GM23338 (cell line): ENCODE measurements at regions not wholly inside any gene's neighbourhood (a gene's known extent, or its start where the extent isn't known, plus 50 kb on each side); places are given as distances from the start of the nearest gene placed in this dataset.

Experiments
- ATAC-seq: fragments of 200-7000 bp; cut with Tn5 transposase; 3 replicates; pipeline ENCODE4 v1.9.1; 2020
- DNase-seq: peaks from one replicate; pipeline ENCODE4 v3.0.0-alpha.2; 2015; ENCODE audit warnings: low spot score
- H2AFZ ChIP-seq: fragments of 200-600 bp; sonication (generic); 2 replicates; pipeline ENCODE4 v1.8.0; 2016; ENCODE audit warnings: antibody characterized with exemption, mild to moderate bottlenecking, moderate library complexity
- H3F3A ChIP-seq: fragments of 200-600 bp; sonication (generic); replicated peaks from 2 replicates; pipeline ENCODE4 v1.8.0; 2017; ENCODE audit warnings: antibody characterized with exemption, mixed run types, low read depth
- H3K27ac ChIP-seq: fragments of 200-600 bp; sonication (generic); 2 replicates; pipeline ENCODE4 v1.6.1; 2016; ENCODE audit warnings: low read depth
- H3K27me3 ChIP-seq: fragments of 200-600 bp; sonication (generic); 2 replicates; pipeline ENCODE4 v1.8.0; 2016; ENCODE audit warnings: mild to moderate bottlenecking, mixed run types, moderate library complexity; ENCODE audit not compliant: insufficient read depth
- H3K36me3 ChIP-seq: fragments of 200-600 bp; sonication (generic); 2 replicates; pipeline ENCODE4 v1.8.0; 2016; ENCODE audit warnings: mild to moderate bottlenecking; ENCODE audit not compliant: insufficient read depth
- H3K4me1 ChIP-seq: fragments of 200-600 bp; sonication (generic); 2 replicates; pipeline ENCODE4 v1.8.0; 2016; ENCODE audit warnings: mild to moderate bottlenecking, moderate library complexity; ENCODE audit not compliant: insufficient read depth
- H3K4me2 ChIP-seq: fragments of 200-600 bp; sonication (generic); 2 replicates; pipeline ENCODE4 v1.7.1; 2017; ENCODE audit warnings: mixed run types
- H3K4me3 ChIP-seq: fragments of 200-600 bp; sonication (generic); 2 replicates; pipeline ENCODE4 v1.6.1; 2016; ENCODE audit warnings: mixed run types
- H3K79me2 ChIP-seq: fragments of 200-600 bp; sonication (generic); replicated peaks from 2 replicates; pipeline ENCODE4 v1.8.0; 2017; ENCODE audit warnings: mild to moderate bottlenecking; ENCODE audit not compliant: insufficient read depth
- H3K9me2 ChIP-seq: fragments of 200-600 bp; sonication (generic); 2 replicates; pipeline ENCODE4 v1.8.0; 2017; ENCODE audit not compliant: insufficient read depth
- H4K20me1 ChIP-seq: fragments of 200-600 bp; sonication (generic); replicated peaks from 2 replicates; pipeline ENCODE4 v1.8.0; 2017; ENCODE audit warnings: mild to moderate bottlenecking; ENCODE audit not compliant: insufficient read depth
- H3K27ac Mint-ChIP-seq: 2 replicates; pipeline ENCODE4 v1.8.0; 2020; ENCODE audit warnings: inconsistent platforms, mild to moderate bottlenecking, moderate library complexity, mixed read lengths
- H3K27me3 Mint-ChIP-seq: 3 replicates; pipeline ENCODE4 v1.8.0; 2022; ENCODE audit warnings: low read depth, mild to moderate bottlenecking, moderate library complexity, mixed read lengths, inconsistent platforms; ENCODE audit not compliant: insufficient read depth, poor library complexity
- H3K36me3 Mint-ChIP-seq: 3 replicates; pipeline ENCODE4 v1.8.0; 2021; ENCODE audit warnings: low read depth, mild to moderate bottlenecking, inconsistent platforms, moderate library complexity, mixed read lengths
- H3K4me1 Mint-ChIP-seq: 3 replicates; pipeline ENCODE4 v1.8.0; 2020; ENCODE audit warnings: mild to moderate bottlenecking, inconsistent platforms, mixed read lengths
- H3K4me3 Mint-ChIP-seq: 3 replicates; pipeline ENCODE4 v1.8.0; 2021; ENCODE audit warnings: moderate library complexity, mild to moderate bottlenecking, inconsistent platforms, mixed read lengths
- H3K9me3 Mint-ChIP-seq: 3 replicates; pipeline ENCODE4 v1.8.0; 2020; ENCODE audit warnings: moderate library complexity, mild to moderate bottlenecking, inconsistent platforms, mixed read lengths
- CREB1 ChIP-seq: fragments of 250-450 bp; sonication (Bioruptor Pico); IDR thresholded peaks from 2 replicates; pipeline ENCODE4 v1.5.0; 2020; ENCODE audit warnings: low read depth, mild to moderate bottlenecking, moderate library complexity
- EZH2 ChIP-seq: fragments of 200-600 bp; sonication (generic); IDR thresholded peaks from one replicate; pipeline ENCODE4 v1.8.0; 2017; ENCODE audit warnings: antibody characterized with exemption, mild to moderate bottlenecking, low read depth; ENCODE audit not compliant: unreplicated experiment
- EZH2phosphoT487 ChIP-seq: fragments of 200-600 bp; sonication (generic); IDR thresholded peaks from one replicate; pipeline ENCODE4 v1.8.1; 2018; ENCODE audit warnings: antibody characterized with exemption; ENCODE audit not compliant: unreplicated experiment
- JUNB ChIP-seq: IDR thresholded peaks from one replicate; pipeline ENCODE4 v1.6.1; 2016; ENCODE audit warnings: antibody characterized with exemption; ENCODE audit not compliant: unreplicated experiment
- NANOG ChIP-seq: IDR thresholded peaks from 2 replicates; pipeline ENCODE4 v1.6.1; 2016; ENCODE audit warnings: antibody characterized with exemption, borderline replicate concordance
- POLR2AphosphoS5 ChIP-seq: IDR thresholded peaks from 2 replicates; pipeline ENCODE4 v1.6.1; 2016; ENCODE audit warnings: antibody characterized with exemption, low read depth
- STAT1 ChIP-seq: IDR thresholded peaks from one replicate; pipeline ENCODE4 v1.6.1; 2016; ENCODE audit warnings: antibody characterized with exemption; ENCODE audit not compliant: unreplicated experiment
- ZNF114 ChIP-seq: fragments of 250-450 bp; sonication (Bioruptor Pico); IDR thresholded peaks from 2 replicates; pipeline ENCODE4 v1.5.0; 2020; ENCODE audit warnings: mild to moderate bottlenecking, moderate library complexity
- ZNF331 ChIP-seq: fragments of 250-450 bp; sonication (Bioruptor Pico); IDR thresholded peaks from 2 replicates; pipeline ENCODE4 v1.5.0; 2020; ENCODE audit warnings: low read depth, mild to moderate bottlenecking, moderate library complexity
- TF ChIP-seq, protein P1 (sequence below), 2 experiments: fragments of 200-600 bp in 1 of 2; sonication (generic) in 1 of 2; conservative IDR thresholded peaks; 2 replicates each; pipeline versions ENCODE4 v1.5.1 to v1.6.1; 2016 to 2017; ENCODE audit warnings: antibody characterized with exemption in 2 of 2, low read depth in 2 of 2, mild to moderate bottlenecking in 2 of 2, moderate library complexity in 1 of 2
- TF ChIP-seq, protein P2 (sequence below): fragments of 250-450 bp; sonication (Bioruptor Pico); IDR thresholded peaks from 2 replicates; pipeline ENCODE4 v1.5.0; 2020; ENCODE audit warnings: mild to moderate bottlenecking, moderate library complexity

DNA sequence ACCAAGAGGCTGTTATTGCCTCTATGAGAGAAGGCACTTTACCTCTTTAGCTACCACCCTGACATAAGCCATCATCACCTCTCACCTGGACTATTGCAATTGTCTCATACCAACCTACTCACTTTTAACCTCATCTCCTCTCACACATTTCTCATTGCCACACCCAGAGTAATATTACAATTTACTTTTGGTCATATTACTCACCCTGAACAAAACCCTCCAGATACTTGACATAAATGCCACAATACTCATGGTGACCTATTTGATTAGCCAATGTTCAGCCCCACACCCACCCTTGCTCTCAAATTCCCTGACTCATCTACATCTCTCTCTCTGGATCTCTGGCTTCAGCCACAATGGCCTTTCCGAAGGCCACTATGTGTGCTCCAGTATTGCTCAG, 90.9 kb upstream of the CDH7 start:
- TF ChIP-seq JUNB, result no peak
- TF ChIP-seq EZH2phosphoT487, result no peak
- TF ChIP-seq, protein P1, sequence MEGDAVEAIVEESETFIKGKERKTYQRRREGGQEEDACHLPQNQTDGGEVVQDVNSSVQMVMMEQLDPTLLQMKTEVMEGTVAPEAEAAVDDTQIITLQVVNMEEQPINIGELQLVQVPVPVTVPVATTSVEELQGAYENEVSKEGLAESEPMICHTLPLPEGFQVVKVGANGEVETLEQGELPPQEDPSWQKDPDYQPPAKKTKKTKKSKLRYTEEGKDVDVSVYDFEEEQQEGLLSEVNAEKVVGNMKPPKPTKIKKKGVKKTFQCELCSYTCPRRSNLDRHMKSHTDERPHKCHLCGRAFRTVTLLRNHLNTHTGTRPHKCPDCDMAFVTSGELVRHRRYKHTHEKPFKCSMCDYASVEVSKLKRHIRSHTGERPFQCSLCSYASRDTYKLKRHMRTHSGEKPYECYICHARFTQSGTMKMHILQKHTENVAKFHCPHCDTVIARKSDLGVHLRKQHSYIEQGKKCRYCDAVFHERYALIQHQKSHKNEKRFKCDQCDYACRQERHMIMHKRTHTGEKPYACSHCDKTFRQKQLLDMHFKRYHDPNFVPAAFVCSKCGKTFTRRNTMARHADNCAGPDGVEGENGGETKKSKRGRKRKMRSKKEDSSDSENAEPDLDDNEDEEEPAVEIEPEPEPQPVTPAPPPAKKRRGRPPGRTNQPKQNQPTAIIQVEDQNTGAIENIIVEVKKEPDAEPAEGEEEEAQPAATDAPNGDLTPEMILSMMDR (conservative IDR thresholded peaks at IDR 0.05; ENCODE audit: low read depth in 2 of 2), result no peak
- TF ChIP-seq ZNF114 (CRISPR knock-in tag), result no peak
- no peak for TF ChIP-seq POLR2AphosphoS5
- no peak for TF ChIP-seq ZNF331 (CRISPR knock-in tag)

DNA sequence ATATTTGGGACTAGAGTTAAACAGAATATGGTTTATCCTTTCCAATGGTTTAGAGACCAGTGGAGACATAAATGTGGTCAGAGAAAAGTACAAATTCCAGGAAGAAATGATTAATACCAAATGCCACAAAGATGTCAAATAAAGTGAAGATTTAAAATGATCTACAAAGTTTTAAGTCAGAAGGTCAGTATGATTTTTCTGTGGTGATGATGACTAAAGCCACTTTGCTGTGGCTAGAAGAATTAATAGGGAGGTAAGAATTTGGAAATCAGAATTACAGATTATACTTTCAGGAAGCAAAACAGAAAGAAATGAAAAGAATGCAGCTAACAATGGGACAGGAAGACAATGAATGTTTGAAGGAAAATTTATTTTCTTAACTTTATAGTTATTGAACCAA, 91.5 kb upstream of the CDH7 start:
- peaks cover 12% of the 10 kb centered on the region; the same call in 1 of the 2 replicates for H3K9me2 ChIP-seq
- no peaks in the 10 kb centered on the region for H4K20me1 ChIP-seq
- no peak overlapping the region for H3K27ac ChIP-seq
- H3F3A ChIP-seq, result no peaks in the 10 kb centered on the region
- peaks cover 10% of the 10 kb centered on the region for H3K4me1 Mint-ChIP-seq
- no peaks in the 10 kb centered on the region for H3K27me3 ChIP-seq
- H3K4me2 ChIP-seq, result no peak overlapping the region
- no peak overlapping the region for H3K27ac Mint-ChIP-seq
- H3K36me3 ChIP-seq, result no peaks in the 10 kb centered on the region
- DNase-seq (no peak), ATAC-seq (no peak)
- H3K27me3 Mint-ChIP-seq, result no peaks in the 10 kb centered on the region
- no peak overlapping the region for H3K4me3 ChIP-seq
- H3K9me3 Mint-ChIP-seq, result no peaks in the 10 kb centered on the region
- no peak overlapping the region for H3K4me3 Mint-ChIP-seq
- H3K4me1 ChIP-seq, result peaks cover 7% of the 10 kb centered on the region; the same call in 1 of the 2 replicates
- H2AFZ ChIP-seq, result no peak overlapping the region
- no peaks in the 10 kb centered on the region for H3K36me3 Mint-ChIP-seq
- H3K79me2 ChIP-seq, result no peaks in the 10 kb centered on the region
- no peak for TF ChIP-seq NANOG
- TF ChIP-seq, protein P2, sequence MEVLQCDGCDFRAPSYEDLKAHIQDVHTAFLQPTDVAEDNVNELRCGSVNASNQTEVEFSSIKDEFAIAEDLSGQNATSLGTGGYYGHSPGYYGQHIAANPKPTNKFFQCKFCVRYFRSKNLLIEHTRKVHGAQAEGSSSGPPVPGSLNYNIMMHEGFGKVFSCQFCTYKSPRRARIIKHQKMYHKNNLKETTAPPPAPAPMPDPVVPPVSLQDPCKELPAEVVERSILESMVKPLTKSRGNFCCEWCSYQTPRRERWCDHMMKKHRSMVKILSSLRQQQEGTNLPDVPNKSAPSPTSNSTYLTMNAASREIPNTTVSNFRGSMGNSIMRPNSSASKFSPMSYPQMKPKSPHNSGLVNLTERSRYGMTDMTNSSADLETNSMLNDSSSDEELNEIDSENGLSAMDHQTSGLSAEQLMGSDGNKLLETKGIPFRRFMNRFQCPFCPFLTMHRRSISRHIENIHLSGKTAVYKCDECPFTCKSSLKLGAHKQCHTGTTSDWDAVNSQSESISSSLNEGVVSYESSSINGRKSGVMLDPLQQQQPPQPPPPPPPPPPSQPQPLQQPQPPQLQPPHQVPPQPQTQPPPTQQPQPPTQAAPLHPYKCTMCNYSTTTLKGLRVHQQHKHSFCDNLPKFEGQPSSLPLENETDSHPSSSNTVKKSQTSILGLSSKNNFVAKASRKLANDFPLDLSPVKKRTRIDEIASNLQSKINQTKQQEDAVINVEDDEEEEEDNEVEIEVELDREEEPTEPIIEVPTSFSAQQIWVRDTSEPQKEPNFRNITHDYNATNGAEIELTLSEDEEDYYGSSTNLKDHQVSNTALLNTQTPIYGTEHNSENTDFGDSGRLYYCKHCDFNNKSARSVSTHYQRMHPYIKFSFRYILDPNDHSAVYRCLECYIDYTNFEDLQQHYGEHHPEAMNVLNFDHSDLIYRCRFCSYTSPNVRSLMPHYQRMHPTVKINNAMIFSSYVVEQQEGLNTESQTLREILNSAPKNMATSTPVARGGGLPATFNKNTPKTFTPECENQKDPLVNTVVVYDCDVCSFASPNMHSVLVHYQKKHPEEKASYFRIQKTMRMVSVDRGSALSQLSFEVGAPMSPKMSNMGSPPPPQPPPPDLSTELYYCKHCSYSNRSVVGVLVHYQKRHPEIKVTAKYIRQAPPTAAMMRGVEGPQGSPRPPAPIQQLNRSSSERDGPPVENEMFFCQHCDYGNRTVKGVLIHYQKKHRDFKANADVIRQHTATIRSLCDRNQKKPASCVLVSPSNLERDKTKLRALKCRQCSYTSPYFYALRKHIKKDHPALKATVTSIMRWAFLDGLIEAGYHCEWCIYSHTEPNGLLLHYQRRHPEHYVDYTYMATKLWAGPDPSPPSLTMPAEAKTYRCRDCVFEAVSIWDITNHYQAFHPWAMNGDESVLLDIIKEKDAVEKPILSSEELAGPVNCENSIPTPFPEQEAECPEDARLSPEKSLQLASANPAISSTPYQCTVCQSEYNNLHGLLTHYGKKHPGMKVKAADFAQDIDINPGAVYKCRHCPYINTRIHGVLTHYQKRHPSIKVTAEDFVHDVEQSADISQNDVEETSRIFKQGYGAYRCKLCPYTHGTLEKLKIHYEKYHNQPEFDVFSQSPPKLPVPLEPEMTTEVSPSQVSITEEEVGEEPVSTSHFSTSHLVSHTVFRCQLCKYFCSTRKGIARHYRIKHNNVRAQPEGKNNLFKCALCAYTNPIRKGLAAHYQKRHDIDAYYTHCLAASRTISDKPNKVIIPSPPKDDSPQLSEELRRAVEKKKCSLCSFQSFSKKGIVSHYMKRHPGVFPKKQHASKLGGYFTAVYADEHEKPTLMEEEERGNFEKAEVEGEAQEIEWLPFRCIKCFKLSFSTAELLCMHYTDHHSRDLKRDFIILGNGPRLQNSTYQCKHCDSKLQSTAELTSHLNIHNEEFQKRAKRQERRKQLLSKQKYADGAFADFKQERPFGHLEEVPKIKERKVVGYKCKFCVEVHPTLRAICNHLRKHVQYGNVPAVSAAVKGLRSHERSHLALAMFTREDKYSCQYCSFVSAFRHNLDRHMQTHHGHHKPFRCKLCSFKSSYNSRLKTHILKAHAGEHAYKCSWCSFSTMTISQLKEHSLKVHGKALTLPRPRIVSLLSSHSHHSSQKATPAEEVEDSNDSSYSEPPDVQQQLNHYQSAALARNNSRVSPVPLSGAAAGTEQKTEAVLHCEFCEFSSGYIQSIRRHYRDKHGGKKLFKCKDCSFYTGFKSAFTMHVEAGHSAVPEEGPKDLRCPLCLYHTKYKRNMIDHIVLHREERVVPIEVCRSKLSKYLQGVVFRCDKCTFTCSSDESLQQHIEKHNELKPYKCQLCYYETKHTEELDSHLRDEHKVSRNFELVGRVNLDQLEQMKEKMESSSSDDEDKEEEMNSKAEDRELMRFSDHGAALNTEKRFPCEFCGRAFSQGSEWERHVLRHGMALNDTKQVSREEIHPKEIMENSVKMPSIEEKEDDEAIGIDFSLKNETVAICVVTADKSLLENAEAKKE, result no peak
- TF ChIP-seq EZH2phosphoT487, result no peak
- no peak for TF ChIP-seq ZNF114 (CRISPR knock-in tag)
- TF ChIP-seq STAT1, result no peak
- no peak for TF ChIP-seq CREB1
- no peak for TF ChIP-seq ZNF331 (CRISPR knock-in tag)
- no peak for TF ChIP-seq EZH2
- no peak for TF ChIP-seq JUNB
- no peak for TF ChIP-seq POLR2AphosphoS5

More for the DNA sequence above, 90.9 kb upstream of the CDH7 start:
- H3K9me2 ChIP-seq, result peaks cover 12% of the 10 kb centered on the region; the same call in 1 of the 2 replicates
- H3K27me3 ChIP-seq, result no peaks in the 10 kb centered on the region
- DNase-seq (no peak), ATAC-seq (no peak)
- H3K27ac Mint-ChIP-seq, result no peak overlapping the region
- no peaks in the 10 kb centered on the region for H3K79me2 ChIP-seq
- no peaks in the 10 kb centered on the region for H3K36me3 Mint-ChIP-seq
- H3K4me1 Mint-ChIP-seq, result peaks cover 10% of the 10 kb centered on the region
- no peaks in the 10 kb centered on the region for H3K36me3 ChIP-seq
- no peaks in the 10 kb centered on the region for H3F3A ChIP-seq
- H2AFZ ChIP-seq, result no peak overlapping the region
- H4K20me1 ChIP-seq, result no peaks in the 10 kb centered on the region
- H3K27ac ChIP-seq, result no peak overlapping the region
- H3K4me3 Mint-ChIP-seq, result no peak overlapping the region
- H3K27me3 Mint-ChIP-seq, result no peaks in the 10 kb centered on the region
- no peaks in the 10 kb centered on the region for H3K9me3 Mint-ChIP-seq
- H3K4me2 ChIP-seq, result no peak overlapping the region
- H3K4me3 ChIP-seq, result no peak overlapping the region
- H3K4me1 ChIP-seq, result peaks cover 7% of the 10 kb centered on the region; the same call in 1 of the 2 replicates
